Liver (tissue), 7 donors: ENCODE measurements at regions not wholly inside any gene's neighbourhood (a gene's known extent, or its start where the extent isn't known, plus 50 kb on each side); places are given as distances from the start of the nearest gene placed in this dataset.

Experiments used
- DNase-seq: peaks from one replicate; pipeline ENCODE4 v3.0.0-alpha.2; 2017; ENCODE audit warnings: low spot score
- H3K27ac ChIP-seq, 2 donors: one replicate each; pipeline ENCODE4 v1.7.0; 2013; ENCODE audit warnings: inconsistent platforms in 2 of 2, low read length in 2 of 2, control low read depth in 1 of 2, low read depth in 1 of 2, mild to moderate bottlenecking in 1 of 2
- H3K27me3 ChIP-seq, 4 donors: one replicate each; pipeline versions ENCODE4 v1.6.1 to v1.7.0; 2013; ENCODE audit warnings: low read length in 3 of 4, inconsistent platforms in 1 of 4, mild to moderate bottlenecking in 1 of 4, moderate library complexity in 1 of 4; ENCODE audit not compliant: control insufficient read depth in 4 of 4, insufficient read depth in 4 of 4
- H3K36me3 ChIP-seq, 4 donors: one replicate each; pipeline versions ENCODE4 v1.6.1 to v1.7.0; 2013; ENCODE audit warnings: low read length in 3 of 4, mild to moderate bottlenecking in 3 of 4, low read depth in 1 of 4, moderate library complexity in 1 of 4; ENCODE audit not compliant: control insufficient read depth in 4 of 4, insufficient read depth in 3 of 4
- H3K4me1 ChIP-seq, 4 donors: one replicate each; pipeline versions ENCODE4 v1.6.1 to v1.7.0; 2013; ENCODE audit warnings: low read length in 3 of 4, mild to moderate bottlenecking in 3 of 4, moderate library complexity in 1 of 4; ENCODE audit not compliant: control insufficient read depth in 4 of 4, insufficient read depth in 4 of 4
- H3K4me3 ChIP-seq, 3 donors: one replicate each; pipeline versions ENCODE4 v1.6.1 to v1.7.0; 2013; ENCODE audit warnings: low read length in 3 of 3, control low read depth in 1 of 3, low read depth in 1 of 3, mild to moderate bottlenecking in 1 of 3
- H3K9ac ChIP-seq, 2 donors: one replicate each; pipeline ENCODE4 v1.7.0; 2013; ENCODE audit warnings: low read length in 2 of 2, mild to moderate bottlenecking in 2 of 2, moderate library complexity in 2 of 2, control low read depth in 1 of 2, low read depth in 1 of 2
- H3K9me3 ChIP-seq, 4 donors: one replicate each; pipeline versions ENCODE4 v1.6.1 to v1.7.0; 2013; ENCODE audit warnings: low read length in 3 of 4; ENCODE audit not compliant: control insufficient read depth in 4 of 4
- ATF3 ChIP-seq: IDR thresholded peaks from 2 replicates; pipeline ENCODE4 v1.6.1; 2016; ENCODE audit warnings: antibody characterized with exemption
- EGR1 ChIP-seq, 2 donors: IDR thresholded peaks; 2 replicates each; pipeline ENCODE4 v1.6.1; 2016 to 2018; ENCODE audit warnings: antibody characterized with exemption in 2 of 2, low read depth in 2 of 2
- FOXA1 ChIP-seq: IDR thresholded peaks from 2 replicates; pipeline ENCODE4 v1.6.1; 2016; ENCODE audit warnings: antibody characterized with exemption
- GABPA ChIP-seq, 2 donors: IDR thresholded peaks in 1 of 2; conservative IDR thresholded peaks in 1 of 2; 2 replicates each; pipeline ENCODE4 v1.6.1; 2016; ENCODE audit warnings: antibody characterized with exemption in 2 of 2, mild to moderate bottlenecking in 1 of 2, moderate library complexity in 1 of 2
- HNF4A ChIP-seq, 2 donors: conservative IDR thresholded peaks; 2 replicates each; pipeline ENCODE4 v1.6.1; 2016; ENCODE audit warnings: antibody characterized with exemption in 2 of 2, mild to moderate bottlenecking in 2 of 2
- HNF4G ChIP-seq: IDR thresholded peaks from 2 replicates; pipeline ENCODE4 v1.6.1; 2016; ENCODE audit warnings: antibody characterized with exemption
- JUND ChIP-seq, 2 donors: IDR thresholded peaks; 2 replicates each; pipeline ENCODE4 v1.6.1; 2016; ENCODE audit warnings: antibody characterized with exemption in 2 of 2
- NR2F2 ChIP-seq: IDR thresholded peaks from 2 replicates; pipeline ENCODE4 v1.6.1; 2016; ENCODE audit warnings: antibody characterized with exemption
- RAD21 ChIP-seq, 2 donors: IDR thresholded peaks; 2 replicates each; pipeline ENCODE4 v1.6.1; 2016; ENCODE audit warnings: antibody characterized with exemption in 2 of 2, mild to moderate bottlenecking in 2 of 2
- REST ChIP-seq: IDR thresholded peaks from 2 replicates; pipeline ENCODE4 v1.6.1; 2016; ENCODE audit warnings: antibody characterized with exemption, mild to moderate bottlenecking
- RXRA ChIP-seq, 2 donors: IDR thresholded peaks; 2 replicates each; pipeline ENCODE4 v1.6.1; 2017 to 2018; ENCODE audit warnings: antibody characterized with exemption in 2 of 2, mild to moderate bottlenecking in 1 of 2
- SP1 ChIP-seq: IDR thresholded peaks from 2 replicates; pipeline ENCODE4 v1.6.1; 2018; ENCODE audit warnings: antibody characterized with exemption, mild to moderate bottlenecking
- TAF1 ChIP-seq: conservative IDR thresholded peaks from 2 replicates; pipeline ENCODE4 v1.6.1; 2016; ENCODE audit warnings: antibody characterized with exemption, mild to moderate bottlenecking
- YY1 ChIP-seq: IDR thresholded peaks from 2 replicates; pipeline ENCODE4 v1.6.1; 2016; ENCODE audit warnings: antibody characterized with exemption, mild to moderate bottlenecking
- ZBTB33 ChIP-seq: IDR thresholded peaks from 2 replicates; pipeline ENCODE4 v1.6.1; 2016; ENCODE audit warnings: antibody characterized with exemption
- WGBS: extraction: QIAGEN DNeasy Blood & Tissue Kit; methylation state at CpG from one replicate; pipeline ENCODE4 v1.1.7; 2013; 5-methylcytosine and 5-hydroxymethylcytosine counted together
- donor health status: healthy.
- donor health status: healthy.
- donor health status: healthy.
- donor health status: healthy.

- H3K9me3 ChIP-seq: no peaks in the 10 kb centered on the region
- H3K27me3 ChIP-seq: peaks cover 0 to 3% (median 0%) of the 10 kb centered on the region in 4 donors
- no peak overlapping the region for H3K9ac ChIP-seq
- WGBS: 67% methylated on average over 4 of the region's 4 CpGs
- no peaks in the 10 kb centered on the region for H3K4me1 ChIP-seq
- no peak for DNase-seq
- H3K4me3 ChIP-seq: no peak overlapping the region
- H3K27ac ChIP-seq: no peak overlapping the region
- TF ChIP-seq GABPA (IDR thresholded peaks at IDR 0.05 in 1 of 2, conservative IDR thresholded peaks at IDR 0.05 in 1 of 2) (no peak), ATF3 (no peak), HNF4G (no peak), EGR1 (IDR thresholded peaks at IDR 0.05; ENCODE audit: low read depth in 2 of 2) (no peak), JUND (IDR thresholded peaks at IDR 0.05) (no peak), SP1 (no peak), RXRA (IDR thresholded peaks at IDR 0.05) (no peak), ZBTB33 (no peak), TAF1 (no peak), FOXA1 (no peak), RAD21 (IDR thresholded peaks at IDR 0.05) (no peak), YY1 (no peak)
- no peaks in the 10 kb centered on the region for H3K36me3 ChIP-seq
Observed at GRCh38 chr2:58875436-58875835, 634.3 kb upstream of the FANCL start.

- H3K9me3 ChIP-seq: no peaks in the 10 kb centered on the region
- peaks cover 0 to 3% (median 0%) of the 10 kb centered on the region in 4 donors for H3K27me3 ChIP-seq
- no peak overlapping the region for H3K9ac ChIP-seq
- 90% methylated on average over 4 of the region's 4 CpGs for WGBS
- H3K27ac ChIP-seq: no peak overlapping the region
- H3K36me3 ChIP-seq: no peaks in the 10 kb centered on the region
- TF ChIP-seq REST: no peak
- TF ChIP-seq RXRA (IDR thresholded peaks at IDR 0.05): no peak
- TF ChIP-seq RAD21 (IDR thresholded peaks at IDR 0.05): no peak
- TF ChIP-seq YY1: no peak
- TF ChIP-seq HNF4G: no peak
- TF ChIP-seq JUND (IDR thresholded peaks at IDR 0.05): no peak
- no peak for TF ChIP-seq HNF4A (conservative IDR thresholded peaks at IDR 0.05)
- no peak for TF ChIP-seq NR2F2
- DNase-seq: no peak
- no peaks in the 10 kb centered on the region for H3K4me1 ChIP-seq
- no peak overlapping the region for H3K4me3 ChIP-seq
Observed at GRCh38 chr2:58871469-58872142, 630.5 kb upstream of the FANCL start.
